SIG-M5 treated with dmso at 0.1 percent for 504 hours (cell line): ENCODE measurements at regions not wholly inside any gene's neighbourhood (a gene's known extent, or its start where the extent isn't known, plus 50 kb on each side); places are given as distances from the start of the nearest gene placed in this dataset.
"Not testable (repeated sequence)": the region's sequence is repeated elsewhere in the genome, so short reads cannot be mapped to it uniquely, and the experiment has no call there.

Source experiments
- DNase-seq: peaks from one replicate; lab custom pipeline; 2025; ENCODE audit not compliant: unreplicated experiment; lab: John Stamatoyannopoulos, UW

DNA sequence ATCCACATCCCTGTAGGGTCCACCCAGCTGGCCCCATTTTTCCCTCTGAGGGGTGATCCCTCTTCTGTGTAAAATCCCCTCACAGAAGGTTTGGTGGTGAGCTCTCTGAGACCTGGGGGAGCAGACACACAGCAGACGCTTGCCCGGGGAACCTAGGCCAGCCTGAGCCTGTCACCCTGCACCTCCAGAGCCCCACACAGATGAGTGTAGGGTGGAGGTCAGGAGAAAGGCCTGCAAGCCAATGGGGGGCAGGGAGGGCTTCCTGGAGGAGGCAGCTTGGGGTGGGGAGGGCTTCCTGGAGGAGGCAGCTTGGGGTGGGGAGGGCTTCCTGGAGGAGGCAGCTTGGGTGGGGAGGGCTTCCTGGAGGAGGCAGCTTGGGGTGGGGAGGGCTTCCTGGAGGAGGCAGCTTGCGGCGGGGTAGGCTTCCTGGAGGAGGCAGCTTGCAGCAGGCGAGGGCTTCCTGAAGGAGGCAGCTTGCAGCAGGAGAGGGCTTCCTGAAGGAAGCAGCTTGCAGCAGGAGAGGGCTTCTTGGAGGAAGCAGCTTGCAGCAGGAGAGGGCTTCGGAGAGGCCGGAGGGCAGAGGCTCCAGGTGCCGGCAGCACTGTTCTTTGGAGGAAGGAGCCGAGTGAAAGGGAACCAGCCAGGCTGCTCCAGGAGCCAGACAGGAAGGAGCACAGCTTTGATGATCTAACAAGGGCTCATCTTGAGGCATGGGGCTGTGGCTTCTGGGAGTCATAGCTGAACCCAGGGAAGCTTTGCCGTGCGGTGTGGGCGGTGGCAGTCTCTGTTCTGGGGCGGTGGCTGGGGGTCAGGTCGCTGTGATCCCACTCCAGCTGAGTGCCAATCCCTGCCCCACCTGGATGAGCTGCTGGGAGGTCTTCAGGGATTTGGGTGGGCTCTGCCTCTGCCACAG, 83.7 kb upstream of the ZNF469 start:
- DNase-seq: no peak

DNA sequence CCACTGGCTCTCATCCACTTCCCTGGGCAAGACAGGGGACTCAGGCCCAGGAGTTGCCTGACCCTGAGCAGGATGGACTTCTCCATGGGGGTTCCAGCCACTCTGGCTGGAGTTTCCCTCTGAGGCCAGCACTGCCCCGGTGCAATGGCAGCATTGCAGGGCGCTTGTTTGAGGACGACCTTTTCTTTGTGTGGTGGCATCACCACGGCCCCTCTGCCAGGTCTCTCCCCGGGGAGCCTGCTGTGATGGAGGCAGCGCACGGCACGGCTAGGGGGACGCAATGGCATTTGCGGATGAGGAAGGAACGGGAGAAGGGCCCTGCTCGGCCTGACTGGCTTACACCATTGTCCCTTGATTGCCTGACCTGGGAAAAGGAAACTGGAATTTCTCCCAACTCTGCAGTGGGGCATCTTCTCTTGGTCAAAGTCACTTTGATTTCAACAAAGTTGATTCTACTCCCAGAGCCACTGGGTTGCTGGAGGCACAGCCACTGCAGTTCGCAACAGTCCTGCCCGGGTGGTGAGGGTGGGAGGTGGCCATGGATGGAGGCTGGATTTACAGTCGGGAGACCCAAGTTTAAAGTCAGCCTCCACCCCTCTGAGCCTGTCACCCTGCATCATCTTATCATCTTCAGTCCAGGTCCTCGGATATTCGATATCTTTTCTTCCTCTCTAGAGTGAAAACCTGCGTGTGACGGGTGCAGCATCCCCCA, 82.9 kb upstream of the ZNF469 start:
- no peak for DNase-seq

DNA sequence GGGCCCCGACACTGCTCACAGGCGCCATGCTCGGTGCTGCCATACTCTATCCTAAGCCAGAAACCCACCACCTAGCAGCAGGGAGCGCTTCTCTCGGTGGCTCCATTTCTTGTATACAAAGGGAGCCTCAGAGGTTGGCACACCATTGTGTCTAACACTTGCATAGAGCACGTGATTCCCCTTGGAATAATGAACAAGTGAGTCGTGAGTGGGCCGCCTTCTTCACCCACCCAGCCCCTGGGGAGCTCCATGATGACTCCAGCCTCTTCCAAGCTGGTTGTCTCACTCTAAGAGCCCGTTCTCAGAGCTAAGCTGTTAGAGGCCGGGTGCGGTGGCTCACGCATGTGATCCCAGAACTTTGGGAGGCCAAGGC, 82.3 kb upstream of the ZNF469 start:
- DNase-seq: no peak

GRCh38 chr16:88301431-88301830, 81.3 kb upstream of the ZNF469 start:
- no peak for DNase-seq

- no peak for DNase-seq
Observed at GRCh38 chr16:88301886-88302285, 80.9 kb upstream of the ZNF469 start.

- DNase-seq: no peak
Observed at GRCh38 chr16:88302666-88303065, 80.1 kb upstream of the ZNF469 start.

DNA sequence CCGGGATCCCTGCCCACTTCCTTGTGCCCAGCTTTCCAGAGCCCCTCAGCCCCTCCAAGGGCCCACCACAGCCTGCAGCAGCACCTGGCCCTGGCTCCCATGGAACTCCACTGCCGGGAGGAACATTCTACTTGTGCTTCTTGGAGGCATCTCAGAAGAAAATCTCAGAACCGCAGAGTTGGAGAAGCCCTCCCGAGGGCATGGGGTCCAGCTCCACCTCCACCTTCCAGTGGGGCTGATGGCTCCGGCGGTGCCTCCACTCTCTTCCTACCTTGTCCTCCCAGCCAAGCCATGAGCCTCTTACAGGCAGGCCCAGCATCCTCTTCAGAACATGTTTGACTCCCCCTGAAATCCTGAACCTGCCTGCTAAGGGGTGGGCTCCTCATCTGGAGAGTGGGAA, 79.4 kb upstream of the ZNF469 start:
- DNase-seq: no peak

GRCh38 chr16:88303890-88304819, 78.6 kb upstream of the ZNF469 start:
- no peak for DNase-seq

DNA sequence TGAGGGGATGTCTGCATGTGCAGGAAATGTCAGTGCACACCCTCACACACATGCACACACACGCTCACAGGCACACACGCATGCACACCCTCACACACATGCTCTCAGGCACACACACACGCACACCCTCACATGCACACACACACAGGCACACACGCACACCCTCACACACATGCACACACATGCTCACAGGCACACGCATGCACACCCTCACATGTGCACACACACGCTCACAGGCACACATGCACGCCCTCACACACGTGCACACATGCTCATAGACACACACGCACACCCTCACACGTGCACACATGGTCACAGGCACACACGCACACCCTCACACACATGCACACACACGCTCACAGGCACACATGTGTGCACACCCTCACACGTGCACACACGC, 77.6 kb upstream of the ZNF469 start:
- DNase-seq: no peak

DNA sequence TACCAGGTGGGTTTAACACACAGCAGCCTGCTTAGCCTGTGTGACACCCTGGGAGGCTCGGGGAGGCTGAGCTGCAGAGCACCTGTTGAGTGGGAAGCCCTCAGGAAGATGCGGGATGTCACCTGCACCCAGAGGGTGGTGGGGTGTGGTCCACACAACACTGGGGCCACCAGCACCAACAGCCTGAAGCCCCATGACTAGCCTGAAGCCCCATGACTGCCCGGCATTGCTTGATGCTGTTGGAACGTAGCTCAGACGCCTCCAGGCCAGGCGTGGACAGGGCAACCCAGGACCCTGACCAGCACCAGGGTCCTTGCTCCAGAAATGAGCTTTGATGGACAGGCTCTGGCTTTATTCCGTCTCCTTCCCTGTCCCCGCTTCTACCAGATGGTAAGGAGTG, 76.3 kb upstream of the ZNF469 start:
- DNase-seq: no peak

DNA sequence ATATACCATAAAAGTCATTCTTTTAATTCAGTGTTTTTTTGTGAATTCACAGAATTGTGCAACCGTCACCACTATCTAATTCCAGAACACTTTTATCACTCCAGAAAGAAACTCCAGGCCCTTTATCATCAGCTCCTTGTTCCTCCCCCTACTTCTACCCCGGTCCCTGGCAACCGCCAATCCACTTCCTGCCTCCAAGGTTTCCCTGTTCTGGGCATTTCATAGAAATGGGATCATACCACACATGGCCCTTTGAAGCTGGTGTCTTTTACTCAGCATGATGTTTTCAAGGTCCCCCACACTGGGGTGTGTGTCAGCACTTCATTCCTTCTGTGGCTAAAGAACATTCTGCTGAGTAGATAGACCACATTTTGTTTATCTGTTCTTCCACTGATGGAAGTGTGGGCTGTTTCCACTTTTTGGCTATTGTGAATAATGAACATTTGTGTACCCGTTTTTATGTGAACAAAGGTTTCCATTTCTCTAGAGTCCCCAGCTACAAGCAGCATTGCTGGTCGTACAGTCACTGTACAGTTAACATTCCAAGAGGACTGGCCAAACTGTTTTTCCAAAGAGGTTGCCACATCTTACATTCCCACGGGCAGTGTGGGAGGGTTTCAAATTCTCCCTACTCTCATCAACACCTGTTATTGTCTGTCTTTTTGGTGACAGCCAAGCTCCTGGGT, 75.8 kb upstream of the ZNF469 start:
- no peak for DNase-seq

- DNase-seq: no peak
Observed at GRCh38 chr16:88308441-88309173, 74.2 kb upstream of the ZNF469 start.

GRCh38 chr16:88309174-88309907, 73.4 kb upstream of the ZNF469 start:
- no peak for DNase-seq

GRCh38 chr16:88309908-88310265, 72.9 kb upstream of the ZNF469 start:
- DNase-seq: no peak

- DNase-seq: no peak
Observed at GRCh38 chr16:88310796-88311605, 71.8 kb upstream of the ZNF469 start.

GRCh38 chr16:88311860-88312259, 70.9 kb upstream of the ZNF469 start:
- DNase-seq: not testable (repeated sequence)

- no peak for DNase-seq
Observed at GRCh38 chr16:88312732-88313131, 70.0 kb upstream of the ZNF469 start.

- no peak for DNase-seq
Observed at GRCh38 chr16:88314991-88315542, 67.7 kb upstream of the ZNF469 start.
